NCI-H1436 (cell line): ENCODE measurements at regions not wholly inside any gene's neighbourhood (a gene's known extent, or its start where the extent isn't known, plus 50 kb on each side); places are given as distances from the start of the nearest gene placed in this dataset.
"Not testable (repeated sequence)": the region's sequence is repeated elsewhere in the genome, so short reads cannot be mapped to it uniquely, and the experiment has no call there.

ENCODE experiments used
- DNase-seq: peaks from one replicate; lab custom pipeline; 2025; lab: John Stamatoyannopoulos, UW

DNA sequence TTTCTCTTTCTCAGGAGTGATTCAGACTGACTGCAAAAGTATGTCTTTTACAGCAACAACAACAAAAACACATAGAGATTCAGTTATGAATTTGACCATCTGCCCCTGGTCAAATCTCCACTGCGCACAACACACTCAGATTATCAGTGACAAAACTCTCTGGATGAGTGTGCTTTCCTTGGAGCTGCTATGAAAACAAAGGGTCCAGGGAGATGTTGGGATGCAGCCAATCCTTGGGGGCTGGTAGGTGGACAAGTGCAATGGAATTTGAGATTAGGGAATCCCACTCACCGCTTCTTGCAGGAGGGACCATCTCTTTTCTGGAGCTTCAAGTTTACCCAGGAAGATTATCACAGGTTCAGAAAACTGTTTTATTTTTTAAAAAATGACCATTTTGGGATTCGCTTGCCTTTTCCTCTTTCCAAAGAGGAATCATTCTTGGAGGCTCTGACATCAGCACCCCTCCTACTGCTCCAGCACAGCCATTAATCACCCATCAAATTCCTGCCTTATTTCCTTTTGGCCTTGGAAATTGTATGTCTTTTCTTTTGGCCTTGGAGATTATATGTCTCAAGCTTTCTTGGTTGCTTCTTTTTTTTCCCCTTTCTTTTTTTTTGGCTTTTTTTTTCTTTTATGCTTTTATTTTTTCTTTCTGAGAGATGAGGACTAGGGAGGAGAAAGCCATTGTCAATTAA is 311.8 kb downstream of the TSHZ3 start:
- no peak for DNase-seq

DNA sequence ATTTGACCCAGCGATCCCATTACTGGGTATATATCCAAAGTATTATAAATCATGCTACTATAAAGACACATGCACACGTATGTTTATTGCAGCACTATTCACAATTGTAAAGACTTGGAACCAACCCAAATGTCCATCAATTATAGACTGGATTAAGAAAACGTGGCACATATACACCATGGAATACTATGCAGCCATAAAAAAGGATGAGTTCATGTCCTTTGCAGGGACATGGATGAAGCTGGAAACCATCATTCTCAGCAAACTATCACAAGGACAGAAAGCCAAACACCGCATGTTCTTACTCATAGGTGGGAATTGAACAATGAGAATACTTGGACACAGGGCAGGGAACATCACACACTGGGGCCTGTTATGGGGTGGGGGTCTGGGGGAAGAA is 317.8 kb downstream of the TSHZ3 start:
- DNase-seq = not testable (repeated sequence)

DNA sequence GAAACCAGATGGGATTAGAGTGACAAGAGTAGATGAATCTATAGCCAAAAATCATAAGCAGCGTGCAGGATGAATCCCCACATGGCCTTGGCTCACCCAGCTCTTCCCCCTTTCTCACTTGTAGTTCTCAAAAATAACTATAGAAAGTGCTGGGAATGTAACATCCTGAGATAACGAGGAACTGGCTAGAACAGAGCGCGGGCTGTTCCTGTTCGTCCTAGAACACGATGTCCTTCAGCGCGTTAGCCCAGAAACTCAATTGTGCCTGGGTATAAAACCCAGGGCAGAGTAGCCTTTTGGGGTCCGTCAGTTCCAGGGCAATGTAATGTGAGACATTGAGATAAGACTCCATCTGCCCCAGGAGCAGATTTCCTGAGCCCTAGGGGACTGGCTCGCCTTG is 326.2 kb downstream of the TSHZ3 start:
- DNase-seq = no peak

DNA sequence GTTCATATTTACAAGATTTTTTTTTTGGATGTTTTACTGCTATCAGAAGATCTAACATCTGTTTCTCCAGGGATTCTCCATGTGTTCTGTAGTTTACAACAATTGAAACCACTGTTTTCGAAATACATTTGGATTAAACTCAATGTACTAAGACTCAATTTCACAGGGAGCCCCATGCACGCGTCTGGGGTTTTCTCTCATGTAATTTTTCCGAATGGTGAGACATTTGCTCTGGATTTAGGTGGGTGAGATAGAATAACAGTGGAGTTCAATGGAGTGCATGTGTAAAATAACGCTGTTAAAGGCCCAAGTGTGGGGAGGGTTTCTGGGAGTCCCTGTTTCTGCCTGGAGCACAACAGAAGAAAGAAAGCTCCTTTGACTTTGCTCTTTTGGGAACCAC is 330.3 kb downstream of the TSHZ3 start:
- DNase-seq = no peak

DNA sequence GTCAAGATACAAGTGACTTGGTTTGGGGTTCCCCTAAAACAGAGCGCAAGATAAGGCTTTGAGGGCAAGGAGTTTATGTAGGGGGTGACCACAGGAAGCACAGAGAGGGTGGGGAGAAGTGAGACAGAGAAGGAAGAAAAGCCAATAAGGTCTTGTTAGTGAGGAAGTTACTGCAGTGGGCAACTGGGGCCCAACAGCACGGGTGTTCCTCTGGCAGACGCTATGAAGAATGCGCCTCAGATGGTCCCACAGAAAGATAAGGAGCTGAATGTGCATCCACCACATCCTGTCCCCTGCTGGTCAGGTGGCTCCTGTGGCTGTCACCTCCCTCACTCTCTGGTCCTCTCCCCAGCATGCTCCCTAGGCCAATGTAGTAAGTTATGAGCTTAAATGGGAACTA is 333.5 kb downstream of the TSHZ3 start:
- no peak for DNase-seq

DNA sequence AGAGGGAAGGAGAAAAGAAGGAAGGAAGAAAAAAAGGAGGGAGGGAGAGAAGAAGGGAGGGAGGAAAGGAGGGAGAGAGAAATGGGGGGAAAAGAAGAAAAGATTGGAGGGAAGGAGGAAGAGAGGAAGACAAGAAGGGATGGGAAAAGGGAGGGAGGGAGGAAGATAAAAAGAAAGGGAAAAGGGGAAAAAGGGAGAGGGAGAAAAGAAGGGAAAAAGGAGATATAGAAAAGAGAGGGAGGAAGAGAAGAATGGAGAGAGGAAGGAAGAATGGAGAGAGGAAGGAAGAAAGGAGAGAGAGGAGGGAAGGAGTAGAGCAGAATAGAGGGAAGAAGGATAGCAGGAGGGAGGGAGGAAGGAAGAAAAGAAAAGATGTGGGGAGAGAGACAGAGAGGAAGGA is 334.6 kb downstream of the TSHZ3 start:
- DNase-seq = no peak

DNA sequence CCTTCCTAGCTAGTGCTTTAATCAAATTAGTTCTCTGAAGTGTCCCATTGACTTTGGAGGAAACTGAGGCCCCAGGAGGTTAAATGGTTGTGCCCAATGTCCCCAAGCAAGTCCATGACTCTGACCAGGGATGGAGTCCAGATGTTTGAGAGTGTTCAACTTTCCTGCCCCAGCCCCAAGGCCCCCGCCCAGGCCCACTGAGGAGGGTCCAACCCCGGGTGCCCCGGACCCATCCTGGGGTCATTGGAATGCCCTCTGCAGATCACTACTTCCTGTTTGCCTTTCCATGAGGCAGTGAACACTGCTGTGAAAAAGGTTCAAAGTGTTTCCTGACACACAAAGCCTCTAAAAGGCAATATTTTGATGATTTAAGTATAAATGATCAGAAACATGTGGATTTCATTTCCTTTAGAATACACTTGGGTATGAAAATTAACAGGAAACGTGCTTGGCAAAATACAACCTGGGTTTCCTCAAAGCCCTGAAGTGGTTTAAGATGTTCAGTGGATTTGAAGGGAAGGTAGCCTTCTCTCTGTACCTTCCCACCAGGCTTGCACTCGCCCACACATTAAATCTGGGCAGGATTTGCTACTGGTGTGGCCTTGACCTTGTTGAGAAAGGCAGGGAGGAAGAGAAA is 335.7 kb downstream of the TSHZ3 start:
- DNase-seq = no peak

DNA sequence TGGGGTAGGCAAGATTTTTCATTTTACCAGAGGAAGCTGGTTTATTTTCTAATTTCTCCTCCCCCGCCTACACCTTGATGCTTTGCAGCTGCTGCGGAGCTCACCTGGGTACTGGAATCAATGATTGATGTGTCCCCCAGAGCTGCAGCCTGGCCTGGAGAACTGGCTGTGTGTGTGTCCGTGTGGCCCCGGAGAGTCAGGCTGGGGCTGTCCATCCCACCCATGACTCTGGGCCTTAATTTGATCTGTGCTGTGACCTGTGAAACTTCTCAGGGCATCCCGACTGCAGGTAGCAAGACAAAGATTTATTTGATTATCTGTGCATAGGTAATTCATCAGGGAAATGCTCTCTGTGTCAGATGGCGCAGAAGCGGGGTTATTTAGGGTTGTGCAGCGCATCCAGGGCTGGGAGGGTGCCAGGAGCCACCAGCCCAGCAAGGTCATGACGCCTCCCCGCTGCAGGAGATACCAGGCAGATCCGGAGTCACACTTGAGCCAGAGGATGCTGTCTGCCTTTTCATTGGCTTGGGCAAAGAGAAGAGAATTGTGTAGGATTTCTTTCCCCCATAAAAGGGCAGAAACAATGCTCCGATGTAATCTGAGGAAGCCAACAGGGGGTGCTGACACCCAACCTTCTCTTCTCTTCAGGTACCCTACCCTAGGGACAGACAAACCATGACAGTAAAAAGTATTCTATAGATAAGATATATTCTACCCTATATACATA is 346.6 kb downstream of the TSHZ3 start:
- no peak for DNase-seq

DNA sequence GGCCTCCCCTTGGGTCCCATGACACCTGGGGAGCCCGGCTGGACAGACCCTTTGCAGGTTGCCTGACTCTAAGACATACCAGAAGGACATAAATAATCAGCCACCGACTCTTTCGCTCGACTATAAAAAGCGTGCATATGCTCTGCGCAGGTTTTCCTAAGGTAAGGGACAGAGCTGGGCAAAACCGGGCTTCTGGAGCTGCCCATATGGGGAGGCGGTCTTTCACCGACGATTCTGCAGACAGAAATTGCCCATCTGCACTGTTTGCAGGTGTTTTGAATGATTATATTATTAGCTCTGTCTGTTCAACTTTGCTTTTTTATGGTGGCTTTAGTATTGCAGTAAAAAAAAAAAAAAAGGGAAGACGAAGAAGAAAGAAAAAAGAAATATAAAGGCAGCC is 347.2 kb downstream of the TSHZ3 start:
- DNase-seq = no peak

DNA sequence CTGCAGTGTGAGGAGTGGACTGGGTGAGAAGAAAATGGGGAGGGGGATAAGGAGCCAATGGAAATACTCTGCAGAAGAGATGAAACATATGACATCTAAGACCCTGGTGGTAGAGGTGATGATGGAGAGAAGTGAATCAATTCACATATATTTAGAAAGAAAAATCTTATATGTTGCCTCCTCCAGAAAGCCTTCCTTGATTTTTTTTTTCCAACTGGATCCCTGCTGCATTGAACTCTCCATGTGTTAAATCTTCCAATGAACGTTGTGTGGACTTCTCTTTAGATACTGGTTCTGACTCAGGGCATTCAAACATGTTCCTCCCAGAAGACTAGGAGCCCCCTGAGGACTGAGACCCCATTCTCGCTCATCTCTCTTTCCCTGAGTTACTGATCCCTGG is 348.3 kb downstream of the TSHZ3 start:
- DNase-seq = no peak

DNA sequence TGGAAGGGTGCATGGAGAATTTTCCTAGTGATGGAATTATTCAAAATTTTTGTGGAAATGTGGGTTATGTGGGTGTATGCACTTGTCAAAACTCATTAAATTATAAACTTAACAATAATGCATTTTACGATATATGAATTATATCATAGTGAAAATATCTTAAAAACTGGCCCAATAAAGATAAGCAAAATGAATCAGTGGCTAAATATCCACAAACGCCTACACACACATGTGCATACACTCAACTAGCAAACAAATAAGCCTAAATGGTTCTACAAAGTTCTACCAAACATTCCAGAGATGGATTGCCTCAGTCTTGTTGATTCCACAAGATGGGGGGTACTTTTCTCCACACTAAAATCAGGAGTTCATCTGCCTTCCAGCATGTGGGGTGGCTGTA is 349.5 kb downstream of the TSHZ3 start:
- no peak for DNase-seq

DNA sequence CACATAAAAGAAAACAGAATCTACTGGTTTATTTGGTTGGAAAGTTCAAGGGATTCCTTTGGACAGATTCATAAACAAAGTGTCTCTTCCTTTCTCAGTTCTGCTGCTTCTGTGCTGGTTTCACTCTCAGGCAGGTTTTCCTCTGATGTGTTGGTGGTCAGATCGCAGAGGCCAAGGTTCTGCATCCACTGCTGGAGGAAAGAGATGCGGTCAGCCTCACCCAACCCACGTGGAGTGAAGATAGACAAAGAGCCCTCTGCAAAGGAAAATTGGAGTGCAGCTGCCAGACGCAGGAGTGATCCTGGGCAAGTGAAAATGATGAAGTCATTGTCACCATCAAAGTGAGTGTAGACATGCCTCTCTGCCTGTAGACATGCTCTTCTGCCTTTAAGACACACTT is 352.0 kb downstream of the TSHZ3 start:
- DNase-seq = no peak

DNA sequence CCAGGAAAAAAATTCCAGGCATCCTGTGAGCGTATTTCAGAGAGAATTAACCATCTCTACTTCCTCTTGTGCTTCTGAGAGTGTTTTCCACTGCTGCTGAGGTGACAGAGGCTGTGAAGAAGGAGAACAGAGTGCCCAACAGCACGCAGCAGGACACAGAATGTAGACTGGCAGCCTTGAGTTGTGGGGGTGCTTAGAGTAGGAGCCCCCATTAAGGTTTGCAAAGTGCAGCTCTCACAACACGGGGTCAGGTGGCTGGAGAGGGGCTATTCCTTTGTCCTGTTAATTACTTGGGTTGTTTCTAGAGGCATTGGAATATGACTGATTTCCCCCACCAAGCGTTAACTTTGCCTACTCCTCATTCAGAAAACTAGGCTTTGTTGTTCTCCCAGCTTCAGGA is 370.6 kb downstream of the TSHZ3 start:
- DNase-seq = no peak

DNA sequence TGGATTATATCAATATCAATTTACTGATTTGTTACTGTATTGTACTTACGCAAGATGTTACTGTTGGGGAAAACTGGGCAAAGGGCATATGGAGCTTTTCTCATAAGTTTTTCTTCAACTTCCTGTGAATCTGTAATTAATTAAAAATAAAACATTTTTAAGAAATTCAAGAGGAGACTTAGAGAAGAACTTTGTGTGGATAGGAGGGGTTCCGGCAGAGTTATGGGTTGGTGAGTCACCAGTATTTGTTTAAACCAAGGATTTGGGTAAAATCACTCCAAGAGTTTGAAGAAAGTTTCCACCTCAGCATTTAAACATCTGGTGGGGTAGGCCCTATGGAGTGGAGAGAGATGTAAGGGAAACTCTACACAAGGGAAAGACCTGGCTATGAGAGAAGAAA is 379.6 kb downstream of the TSHZ3 start:
- DNase-seq = no peak

DNA sequence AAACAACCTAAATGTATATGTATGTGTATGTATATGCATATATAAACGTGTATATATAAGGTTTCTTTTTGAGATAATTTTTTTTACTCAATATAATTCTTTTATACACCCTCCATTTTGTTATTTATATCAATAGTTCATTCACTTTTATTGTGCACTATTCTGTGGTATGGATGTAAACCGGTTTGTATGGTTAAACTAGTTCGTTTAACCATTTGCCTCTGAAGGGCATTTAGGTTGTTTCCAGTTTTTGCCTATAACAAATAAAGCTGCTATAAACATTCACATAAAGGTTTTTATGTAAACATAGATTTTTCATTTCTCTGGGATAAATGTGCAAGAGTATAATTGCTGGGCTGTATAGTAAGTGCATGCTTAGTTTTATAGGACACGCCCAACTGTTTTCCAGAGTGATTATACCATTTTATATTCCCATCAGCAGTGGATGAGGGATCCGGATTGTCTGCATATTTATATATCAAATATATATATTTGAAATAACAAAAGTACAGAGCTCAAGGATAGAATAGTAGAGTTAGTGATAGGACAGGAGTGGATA is 380.3 kb downstream of the TSHZ3 start:
- DNase-seq = no peak

DNA sequence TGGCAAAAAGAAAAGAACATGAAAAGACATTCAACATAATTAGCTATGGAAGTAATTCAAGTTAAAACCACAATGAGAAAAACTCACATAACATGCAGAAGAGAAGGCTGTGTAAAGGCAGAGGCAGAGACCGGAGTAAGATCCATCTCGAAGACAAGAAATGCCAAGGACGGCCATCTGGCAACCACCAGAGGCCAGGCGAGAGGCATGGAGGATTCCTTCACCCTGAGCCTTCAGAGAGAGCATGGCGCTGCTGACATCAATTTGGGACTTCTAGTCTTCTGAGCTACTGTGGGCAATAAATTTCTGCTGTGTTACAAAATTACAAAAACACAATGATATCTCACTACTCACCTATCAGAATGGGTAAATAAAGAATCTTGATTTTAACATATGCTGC is 381.0 kb downstream of the TSHZ3 start:
- DNase-seq = no peak

DNA sequence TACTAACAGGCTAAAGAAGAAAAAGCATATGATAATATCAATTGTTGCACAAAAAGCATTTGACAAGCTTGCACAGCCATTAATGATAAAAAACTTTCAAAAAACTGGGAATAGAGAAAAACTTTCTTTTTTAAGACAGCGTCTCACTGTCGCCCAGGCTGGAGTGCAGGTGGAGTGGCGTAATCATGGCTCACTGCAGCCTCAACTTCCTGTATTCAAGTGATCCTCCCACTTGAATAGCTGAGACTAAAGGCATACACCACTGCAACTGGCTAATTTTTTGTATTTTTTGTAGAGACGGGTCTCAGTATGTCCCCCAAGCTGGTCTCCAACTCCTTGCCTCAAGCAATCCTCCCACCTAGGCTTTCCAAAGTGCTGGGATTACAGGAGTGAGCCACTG is 382.8 kb downstream of the TSHZ3 start:
- no peak for DNase-seq

DNA sequence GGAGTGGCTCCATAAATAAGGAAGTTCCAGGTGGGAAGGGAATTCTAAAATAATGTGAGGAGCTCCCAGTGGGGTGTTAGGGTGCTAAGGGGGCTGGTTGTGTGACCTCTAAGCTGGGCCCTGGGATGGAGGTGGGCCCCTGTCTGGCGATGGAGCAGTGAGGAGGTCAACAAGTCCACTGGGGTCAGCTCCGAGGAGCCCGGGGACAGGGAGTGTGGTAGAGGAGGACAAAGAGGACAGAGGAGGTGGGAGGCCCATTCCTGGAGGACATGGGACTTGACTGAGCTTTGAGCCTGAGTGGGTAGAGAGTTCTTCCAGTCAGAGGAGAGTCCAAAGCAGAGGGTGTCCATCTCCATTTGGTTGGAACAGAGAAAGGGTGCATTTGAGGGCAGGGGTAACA is 390.2 kb downstream of the TSHZ3 start:
- no peak for DNase-seq

DNA sequence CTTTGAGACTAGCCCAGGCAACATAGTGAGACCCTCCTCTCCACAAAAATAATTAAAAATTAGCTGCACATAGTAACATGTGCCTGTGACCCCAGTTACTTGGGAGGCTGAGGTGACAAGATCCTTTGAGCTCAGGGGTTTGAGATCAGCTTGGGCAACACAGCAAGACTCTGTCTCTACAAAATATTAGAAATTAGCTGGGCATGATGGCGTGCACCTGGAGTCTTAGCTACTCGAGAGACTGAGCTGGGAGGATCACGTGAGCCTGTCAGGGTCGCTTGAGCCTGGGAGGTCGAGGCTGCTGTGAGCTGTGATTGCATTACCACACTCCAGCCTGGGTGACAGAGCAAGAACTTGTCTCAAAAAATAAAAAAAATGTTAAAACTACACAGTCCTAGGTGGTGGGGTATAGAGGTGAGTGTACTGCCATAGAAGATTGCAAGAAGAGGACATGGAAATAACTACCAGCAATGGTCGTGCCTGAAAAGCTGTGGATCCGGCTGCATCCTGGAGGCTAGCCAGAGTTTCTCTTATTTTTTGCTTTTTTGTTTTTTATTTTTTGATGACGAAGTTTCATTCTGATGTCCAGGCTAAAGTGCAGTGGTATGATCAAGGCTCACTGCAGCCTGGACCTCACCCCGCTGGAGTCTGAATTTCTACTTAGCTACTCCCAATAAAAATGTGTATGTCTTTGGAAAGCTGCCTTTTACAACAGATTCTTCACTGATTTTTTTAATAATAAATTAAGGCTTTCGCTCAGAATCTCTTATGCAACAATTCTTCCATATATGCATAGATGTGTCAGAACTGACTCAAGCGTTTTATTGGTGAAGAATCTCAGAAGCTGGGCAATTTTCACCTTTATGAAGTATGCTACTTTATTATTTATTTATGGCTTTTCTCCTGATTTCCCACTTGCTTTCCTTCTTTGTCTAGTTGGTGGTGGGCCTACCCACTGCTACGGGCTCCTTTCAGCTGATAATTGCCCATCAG is 393.8 kb downstream of the TSHZ3 start:
- DNase-seq = no peak

DNA sequence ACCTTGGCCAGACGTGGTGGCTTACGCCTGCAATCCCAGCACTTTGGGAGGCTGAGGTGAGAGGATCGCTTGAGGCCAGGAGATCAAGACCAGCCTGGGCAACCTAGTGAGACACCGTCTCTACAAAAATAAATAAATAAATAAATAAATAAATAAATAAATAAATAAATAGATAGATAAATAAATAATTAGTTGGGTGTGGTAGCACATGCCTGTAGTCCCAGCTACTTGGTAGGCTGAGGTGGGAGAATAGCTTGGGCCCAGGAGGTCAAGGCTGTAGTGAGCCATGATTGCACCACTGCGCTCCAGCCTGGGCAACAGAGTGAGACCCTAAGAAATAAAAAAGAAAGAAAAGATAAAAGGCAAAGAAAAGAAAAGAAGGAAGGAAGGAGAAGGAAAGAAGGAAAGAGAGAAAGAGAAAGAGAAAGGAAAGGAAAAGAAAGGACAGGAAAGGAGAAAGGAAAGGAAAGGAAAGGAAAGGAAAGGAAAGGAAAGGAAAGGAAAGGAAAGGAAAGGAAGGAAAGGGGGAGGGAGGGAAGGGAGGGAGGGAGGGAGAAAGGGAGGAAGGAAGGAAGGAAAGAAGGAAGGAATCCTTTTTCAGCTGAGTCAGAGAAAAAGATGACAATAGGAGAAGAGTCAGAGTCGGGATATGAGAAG is 404.8 kb downstream of the TSHZ3 start:
- DNase-seq = not testable (repeated sequence)

DNA sequence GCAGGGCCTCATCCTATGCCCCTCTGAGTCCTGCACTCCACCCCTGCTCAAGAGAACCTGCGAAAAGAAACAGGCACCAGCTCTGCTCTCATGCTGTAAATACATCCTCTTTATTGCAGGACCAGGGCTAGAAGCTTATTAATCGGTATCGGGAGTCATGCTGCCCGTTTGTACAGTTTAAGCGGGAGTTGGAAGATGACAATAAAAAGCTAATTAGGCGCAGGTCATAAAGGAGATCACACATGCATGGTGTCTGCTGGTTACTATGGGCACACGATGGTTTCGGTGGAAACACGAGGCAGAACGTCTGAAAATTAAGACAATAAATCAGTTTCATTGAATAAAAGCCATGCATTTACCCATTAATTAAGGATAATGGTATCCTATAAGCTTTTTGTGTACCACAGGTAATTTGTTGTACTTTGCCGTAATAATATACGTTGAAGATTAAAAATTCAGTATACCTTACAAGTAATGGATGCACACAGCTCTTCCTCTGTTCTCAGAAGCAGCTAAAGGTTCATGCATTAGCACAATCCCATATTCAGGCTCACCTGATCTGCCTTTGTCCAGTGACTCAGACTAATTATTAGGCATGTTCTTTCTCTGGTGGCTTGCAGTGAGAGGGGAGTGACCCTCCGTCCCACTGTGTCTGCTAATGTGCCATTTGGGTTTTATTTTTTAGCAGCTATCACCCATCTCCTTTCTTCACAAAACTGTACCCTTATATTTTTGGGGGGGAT is 406.0 kb downstream of the TSHZ3 start:
- DNase-seq = no peak
